OCI-LY3 (cell line): ENCODE measurements at regions not wholly inside any gene's neighbourhood (a gene's known extent, or its start where the extent isn't known, plus 50 kb on each side); places are given as distances from the start of the nearest gene placed in this dataset.
"Not testable (repeated sequence)": the region's sequence is repeated elsewhere in the genome, so short reads cannot be mapped to it uniquely, and the experiment has no call there.

Experiments
- H2AFZ ChIP-seq: fragments of 200-600, 300-600 bp; shearing (Covaris generic); 2 replicates; pipeline ENCODE4 v1.6.0; 2014; ENCODE audit warnings: antibody characterized with exemption, low read depth, low read length
- H3K27ac ChIP-seq: fragments of 200-600, 300-600 bp; sonication (generic); 2 replicates; pipeline ENCODE4 v1.5.1; 2014; ENCODE audit warnings: mild to moderate bottlenecking, low read length, moderate library complexity, mixed read lengths
- H3K27me3 ChIP-seq: fragments of 200-600, 300-600 bp; sonication (generic); 2 replicates; pipeline ENCODE4 v1.6.1; 2014; ENCODE audit warnings: low read depth, low read length, mixed read lengths
- H3K36me3 ChIP-seq: fragments of 200-600, 300-600 bp; sonication (generic); replicated peaks from 2 replicates; pipeline ENCODE3; 2014; ENCODE audit warnings: low read depth, low read length, mixed read lengths
- H3K4me1 ChIP-seq: fragments of 300-600, 200-600 bp; sonication (generic); 2 replicates; pipeline ENCODE4 v1.6.1; 2014; ENCODE audit warnings: low read length, mixed read lengths
- H3K4me2 ChIP-seq: fragments of 200-600, 300-600 bp; sonication (generic); 2 replicates; pipeline ENCODE4 v1.6.1; 2014; ENCODE audit warnings: low read length, mixed read lengths
- H3K4me3 ChIP-seq: fragments of 300-600, 200-600 bp; sonication (generic); 2 replicates; pipeline ENCODE4 v1.5.1; 2014; ENCODE audit warnings: antibody characterized with exemption, mild to moderate bottlenecking, low read length, moderate library complexity
- H3K79me2 ChIP-seq: fragments of 300-600, 200-600 bp; shearing (Covaris generic); 2 replicates; pipeline ENCODE4 v1.6.1; 2014; ENCODE audit warnings: mild to moderate bottlenecking, low read length, mixed read lengths
- H3K9ac ChIP-seq: fragments of 300-600, 200-600 bp; shearing (Covaris generic); 2 replicates; pipeline ENCODE4 v1.6.0; 2014; ENCODE audit warnings: mild to moderate bottlenecking, low read length, moderate library complexity
- H3K9me3 ChIP-seq: fragments of 200-600, 300-600 bp; shearing (Covaris generic); 2 replicates; pipeline ENCODE4 v1.6.1; 2014; ENCODE audit warnings: low read length, mixed read lengths; ENCODE audit not compliant: insufficient read depth
- H4K20me1 ChIP-seq: fragments of 200-600, 300-600 bp; sonication (generic); 2 replicates; pipeline ENCODE4 v1.6.1; 2016; ENCODE audit warnings: low read length, mixed read lengths; ENCODE audit not compliant: insufficient read depth
- CTCF ChIP-seq: fragments of 200-600, 300-600 bp; sonication (generic); IDR thresholded peaks from 2 replicates; pipeline ENCODE4 v1.5.1; 2014; ENCODE audit warnings: antibody characterized with exemption, low read length, low read depth
- EZH2phosphoT487 ChIP-seq: fragments of 200-600 bp; shearing (Covaris generic); IDR thresholded peaks from 2 replicates; pipeline ENCODE4 v1.6.1; 2018; ENCODE audit warnings: antibody characterized with exemption, mixed run types, low read depth

GRCh38 chr5:122611406-122611805 lies 163.5 kb upstream of the SNX2 start:
- H3K36me3 ChIP-seq = no peaks in the 10 kb centered on the region
- H3K27ac ChIP-seq = no peak overlapping the region
- TF ChIP-seq CTCF = no peak
- no peak for TF ChIP-seq EZH2phosphoT487
- no peak overlapping the region for H2AFZ ChIP-seq
- H3K79me2 ChIP-seq = no peaks in the 10 kb centered on the region
- H4K20me1 ChIP-seq = no peaks in the 10 kb centered on the region
- no peaks in the 10 kb centered on the region for H3K4me1 ChIP-seq
- H3K9ac ChIP-seq = no peak overlapping the region
- no peak overlapping the region for H3K4me3 ChIP-seq
- no peak overlapping the region for H3K4me2 ChIP-seq
- no peaks in the 10 kb centered on the region for H3K9me3 ChIP-seq
- no peaks in the 10 kb centered on the region for H3K27me3 ChIP-seq

- Histone ChIP-seq H3K9me3 (no peaks in the 10 kb centered on the region), H3K4me2 (no peak overlapping the region), H3K4me1 (no peaks in the 10 kb centered on the region), H3K27me3 (no peaks in the 10 kb centered on the region), H3K4me3 (no peak overlapping the region), H3K79me2 (no peaks in the 10 kb centered on the region), H2AFZ (no peak overlapping the region), H4K20me1 (no peaks in the 10 kb centered on the region), H3K36me3 (no peaks in the 10 kb centered on the region), H3K27ac (no peak overlapping the region), H3K9ac (no peak overlapping the region)
- TF ChIP-seq CTCF = no peak
- no peak for TF ChIP-seq EZH2phosphoT487
These were observed 162.0 kb upstream of the SNX2 start for GRCh38 chr5:122612901-122613300.

GRCh38 chr5:122615146-122615545 lies 159.7 kb upstream of the SNX2 start:
- Histone ChIP-seq H3K27ac (no peak overlapping the region), H3K9me3 (no peaks in the 10 kb centered on the region), H3K79me2 (no peaks in the 10 kb centered on the region), H3K4me1 (no peaks in the 10 kb centered on the region), H2AFZ (no peak overlapping the region), H3K4me3 (no peak overlapping the region), H3K4me2 (no peak overlapping the region), H3K9ac (no peak overlapping the region), H3K27me3 (no peaks in the 10 kb centered on the region), H3K36me3 (no peaks in the 10 kb centered on the region), H4K20me1 (no peaks in the 10 kb centered on the region)
- TF ChIP-seq CTCF (no peak), EZH2phosphoT487 (no peak)

GRCh38 chr5:122615832-122616231 lies 159.0 kb upstream of the SNX2 start:
- H3K4me3 ChIP-seq = no peak overlapping the region
- no peaks in the 10 kb centered on the region for H3K4me1 ChIP-seq
- no peak for TF ChIP-seq EZH2phosphoT487
- no peak for TF ChIP-seq CTCF
- H3K36me3 ChIP-seq = no peaks in the 10 kb centered on the region
- H3K9ac ChIP-seq = no peak overlapping the region
- no peaks in the 10 kb centered on the region for H3K9me3 ChIP-seq
- H3K27ac ChIP-seq = no peak overlapping the region
- H3K79me2 ChIP-seq = no peaks in the 10 kb centered on the region
- H4K20me1 ChIP-seq = no peaks in the 10 kb centered on the region
- H3K4me2 ChIP-seq = no peak overlapping the region
- no peak overlapping the region for H2AFZ ChIP-seq
- no peaks in the 10 kb centered on the region for H3K27me3 ChIP-seq

GRCh38 chr5:122618046-122618445 lies 156.8 kb upstream of the SNX2 start:
- not testable (repeated sequence) for H3K9ac ChIP-seq, H3K79me2 ChIP-seq, H3K27ac ChIP-seq, H3K4me3 ChIP-seq, H3K36me3 ChIP-seq, H3K4me1 ChIP-seq, H3K4me2 ChIP-seq, H3K27me3 ChIP-seq, H3K9me3 ChIP-seq, H2AFZ ChIP-seq, H4K20me1 ChIP-seq

GRCh38 chr5:122620768-122621167 lies 154.1 kb upstream of the SNX2 start:
- not testable (repeated sequence) for H3K27me3 ChIP-seq, H3K9me3 ChIP-seq, H3K27ac ChIP-seq, H3K36me3 ChIP-seq, H2AFZ ChIP-seq, H3K4me2 ChIP-seq, H3K9ac ChIP-seq, H3K4me1 ChIP-seq, H3K79me2 ChIP-seq, H4K20me1 ChIP-seq, H3K4me3 ChIP-seq

- not testable (repeated sequence) for H3K4me3 ChIP-seq, H2AFZ ChIP-seq, H3K9ac ChIP-seq, H3K4me2 ChIP-seq, H3K9me3 ChIP-seq, H3K27me3 ChIP-seq, H4K20me1 ChIP-seq, H3K27ac ChIP-seq, H3K79me2 ChIP-seq, H3K36me3 ChIP-seq, H3K4me1 ChIP-seq
These were observed 146.2 kb upstream of the SNX2 start for GRCh38 chr5:122628714-122629113.
